ENCODE measurements at regions not wholly inside any gene's neighbourhood (a gene's known extent, or its start where the extent isn't known, plus 50 kb on each side); places are given as distances from the start of the nearest gene placed in this dataset.

DNA sequence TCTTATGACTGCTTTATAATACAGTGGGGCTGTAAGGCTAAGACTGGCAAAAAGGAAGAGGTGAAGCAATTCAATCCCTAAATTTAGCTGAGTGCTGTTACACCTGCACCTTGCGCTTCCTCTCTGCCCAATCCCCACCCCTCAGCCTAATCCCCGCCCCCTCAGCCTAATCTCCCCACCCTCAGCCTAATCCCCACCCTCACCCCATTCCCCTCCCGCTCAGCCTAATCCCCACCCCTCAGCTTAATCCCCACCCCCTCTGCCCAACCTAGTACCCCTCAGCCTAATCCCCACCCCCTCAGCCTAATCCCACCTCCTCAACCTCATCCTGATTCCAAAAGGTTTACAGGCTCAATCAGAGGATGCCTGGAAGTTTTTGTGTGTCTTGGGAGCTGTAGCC, 155.5 kb downstream of the PMP22 start:
- no peak for DNase-seq

DNA sequence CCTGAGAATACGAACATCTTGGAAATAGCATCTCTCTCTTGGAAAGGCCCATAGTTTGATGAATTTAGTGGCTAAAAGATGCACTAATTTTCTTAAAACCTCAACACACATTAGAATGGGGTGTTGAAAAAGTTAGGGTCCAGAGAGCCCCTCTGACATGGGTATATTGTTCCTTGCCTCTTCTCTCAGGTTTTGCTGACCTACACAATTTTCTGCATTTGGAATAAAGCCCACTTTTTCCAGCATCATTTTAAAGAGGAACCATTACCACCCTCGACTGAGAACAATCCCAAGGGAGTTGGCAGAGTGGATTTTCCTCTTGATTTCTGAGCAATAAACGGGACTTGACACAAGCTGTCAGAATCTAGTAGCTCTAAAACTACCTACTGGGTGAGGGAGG, 156.1 kb downstream of the PMP22 start:
- DNase-seq: no peak

DNA sequence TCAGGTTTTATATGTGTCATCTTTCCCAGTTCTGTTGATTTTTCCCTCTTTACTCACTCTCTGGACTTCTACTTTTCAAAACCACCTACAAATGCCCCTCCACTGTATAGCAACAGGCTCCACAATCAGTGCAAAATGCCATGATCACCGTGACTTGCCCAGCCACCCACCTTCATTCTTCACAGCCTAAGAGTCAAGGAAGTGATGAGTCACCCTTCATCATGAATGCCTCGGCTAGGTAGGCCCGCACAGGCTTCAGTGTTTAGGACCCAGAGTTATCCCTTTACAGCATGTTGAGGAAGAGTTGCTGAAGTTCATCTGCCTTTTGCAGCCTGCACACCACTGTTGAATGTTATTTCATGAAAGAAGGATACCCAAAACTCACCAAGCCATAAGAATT, 158.6 kb downstream of the PMP22 start:
- DNase-seq: no peak

DNA sequence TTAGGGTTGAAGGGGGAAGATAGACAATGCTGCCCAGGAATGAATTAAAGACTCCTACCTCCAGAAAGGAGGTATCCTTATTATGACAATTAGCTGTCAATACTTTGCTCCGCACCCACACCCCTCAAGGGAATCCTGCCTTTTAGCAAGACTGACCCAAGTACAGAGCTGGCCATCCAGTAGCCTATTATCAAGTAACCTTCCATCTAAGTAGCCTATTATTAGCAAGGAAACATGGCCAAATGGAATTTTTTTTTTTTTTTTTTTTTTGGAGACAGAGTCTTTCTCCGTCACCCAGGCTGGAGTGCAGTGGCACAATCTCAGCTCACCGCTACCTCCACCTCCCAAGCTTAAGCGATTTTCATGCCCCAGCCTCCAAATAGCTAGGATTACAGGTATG, 161.3 kb downstream of the PMP22 start:
- DNase-seq: no peak

DNA sequence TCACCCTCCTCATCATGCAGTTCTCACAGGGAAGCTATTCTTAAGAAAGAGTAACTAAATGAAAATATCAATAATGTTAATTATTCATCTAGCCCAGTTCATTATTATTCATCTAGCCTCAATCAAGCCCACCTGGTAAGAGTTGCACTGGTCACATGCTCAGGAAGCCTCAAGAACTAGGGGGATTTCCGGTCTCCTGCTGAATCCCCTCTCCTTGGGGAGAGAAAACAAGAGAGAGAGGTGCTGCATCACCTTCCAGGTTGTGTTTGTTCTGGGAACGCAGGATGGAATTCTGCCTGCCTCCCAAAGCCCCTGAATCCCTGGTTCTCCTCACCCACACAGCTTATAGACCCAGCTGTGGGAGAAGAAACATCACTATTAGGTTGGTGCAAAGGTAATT, 164.0 kb downstream of the PMP22 start:
- DNase-seq: no peak

DNA sequence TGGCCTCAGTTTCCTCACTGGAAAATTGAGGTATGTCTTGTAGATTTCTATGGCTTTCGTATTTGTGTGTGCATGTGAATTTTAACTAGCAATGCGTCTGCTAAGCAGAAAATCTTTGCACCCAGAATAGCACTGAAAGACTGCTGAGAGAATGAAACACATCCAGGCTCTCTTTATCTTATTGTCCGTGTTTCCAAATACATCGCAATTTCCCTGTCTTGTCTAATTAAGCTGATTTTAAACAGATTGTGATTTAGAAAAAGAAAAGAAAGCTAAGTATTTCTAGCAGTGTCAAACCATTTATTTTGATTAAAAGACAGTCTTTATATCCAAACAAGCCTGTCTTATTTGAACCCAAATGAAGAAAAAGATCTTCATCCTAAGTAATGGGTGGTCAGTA, 168.6 kb downstream of the PMP22 start:
- DNase-seq: no peak

DNA sequence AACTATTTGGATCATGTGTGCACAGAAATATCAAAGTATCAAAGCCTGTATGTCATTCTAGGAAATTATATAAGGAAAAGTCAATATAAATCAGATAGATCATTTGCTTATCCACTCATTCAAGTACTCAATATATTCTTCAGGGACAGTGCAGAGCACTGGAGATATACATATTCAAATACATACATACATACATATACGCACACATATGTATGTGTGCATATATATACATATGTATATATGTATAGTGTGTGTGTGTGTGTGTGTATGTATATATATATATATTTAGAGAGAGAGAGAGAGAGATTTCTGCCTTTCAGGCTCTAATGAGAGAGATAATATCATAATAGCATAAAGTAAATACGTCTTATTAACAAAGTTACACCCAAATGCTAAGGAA, 169.2 kb downstream of the PMP22 start:
- DNase-seq: no peak

DNA sequence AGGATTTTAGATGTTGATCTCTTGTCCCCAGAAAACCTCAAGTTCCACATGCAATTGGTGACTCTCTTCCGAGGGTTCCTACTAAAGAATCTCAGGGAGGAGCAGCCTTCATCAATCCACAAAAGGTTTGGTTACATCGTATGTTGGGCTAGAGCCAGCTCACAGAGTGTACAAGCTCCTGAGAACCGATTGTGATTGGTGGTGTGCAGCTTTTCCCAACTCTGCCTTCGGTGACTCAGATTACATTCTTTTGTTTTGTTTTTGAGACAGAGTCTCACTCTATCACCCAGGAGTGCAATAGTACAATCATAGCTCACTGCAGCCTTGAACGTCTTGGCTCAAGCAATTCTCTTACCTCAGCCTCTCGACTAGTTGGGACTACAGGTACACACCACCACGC, 172.4 kb downstream of the PMP22 start:
- no peak for DNase-seq

DNA sequence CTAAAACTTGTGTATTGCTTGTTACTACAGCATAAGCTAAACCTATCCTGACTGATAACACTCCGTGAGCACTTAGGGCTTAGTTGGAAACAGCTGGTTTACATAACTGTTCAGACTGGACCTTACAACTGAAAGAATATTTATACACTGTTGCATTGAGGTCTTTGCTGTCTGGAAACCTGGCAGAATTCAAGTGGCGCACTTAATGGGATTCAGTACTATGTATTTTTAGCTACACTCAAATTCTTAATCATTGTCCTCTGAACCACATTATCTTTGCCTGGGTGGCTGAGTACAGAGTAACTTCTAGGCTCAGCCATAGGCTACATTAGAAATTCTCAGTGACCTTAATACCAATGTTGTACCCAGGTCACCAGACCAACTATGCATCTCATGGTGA, 172.9 kb downstream of the PMP22 start:
- no peak for DNase-seq

DNA sequence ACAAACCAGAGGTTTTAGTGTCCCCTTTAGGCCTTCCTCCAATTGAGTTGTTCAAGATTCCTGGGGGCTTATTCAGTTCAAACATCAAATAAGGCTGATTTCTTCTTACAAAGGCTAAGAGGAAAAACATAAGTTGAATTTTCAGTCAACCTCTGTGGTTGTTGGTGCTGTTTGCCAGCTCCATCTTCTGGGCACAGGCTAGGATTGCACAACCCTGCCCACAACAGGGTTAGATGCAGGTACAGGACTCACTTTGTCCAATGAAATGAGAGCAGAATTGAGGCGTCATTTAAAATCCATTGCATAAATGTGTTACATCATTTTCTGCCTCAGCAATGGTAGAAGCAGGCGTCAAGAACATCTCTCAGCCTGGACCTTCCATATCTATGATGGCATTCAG, 173.3 kb downstream of the PMP22 start:
- no peak for DNase-seq

DNA sequence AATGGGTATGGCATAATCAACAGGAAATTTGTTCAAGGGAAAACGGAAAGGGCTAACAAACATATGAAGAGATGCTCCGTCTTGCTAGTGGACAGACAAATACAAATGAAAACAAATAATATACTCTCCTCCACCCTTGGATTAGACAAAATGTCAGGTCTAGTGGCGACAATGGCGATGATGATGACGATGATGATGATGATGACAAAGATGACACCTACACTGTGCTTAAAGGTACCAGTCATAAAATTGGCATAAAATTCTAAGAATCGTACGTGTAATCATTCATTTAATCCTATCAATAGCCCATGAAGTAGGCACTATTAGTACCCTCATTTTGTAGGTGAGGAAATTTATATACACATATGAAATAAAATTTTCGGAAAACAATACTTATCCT, 174.6 kb downstream of the PMP22 start:
- no peak for DNase-seq

DNA sequence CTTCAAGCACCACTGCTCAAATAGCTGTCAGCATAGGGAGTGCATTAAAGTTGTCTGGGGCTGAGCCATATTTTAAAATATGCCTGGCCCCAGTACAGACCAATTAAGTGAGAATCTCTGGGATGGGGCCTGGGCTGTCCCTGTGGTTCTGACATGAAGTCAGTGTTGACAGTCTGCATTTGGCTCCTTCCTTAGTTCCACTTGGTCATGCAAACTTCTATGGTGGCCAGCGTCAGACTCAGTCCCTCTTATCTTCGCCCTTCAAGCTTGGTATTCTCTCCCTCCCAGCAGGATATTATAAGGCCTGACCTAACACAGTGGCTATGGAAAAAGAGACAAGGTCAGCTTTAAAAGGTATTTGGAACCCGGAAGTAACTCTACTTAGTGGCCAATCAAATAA, 177.2 kb downstream of the PMP22 start:
- DNase-seq: no peak

DNA sequence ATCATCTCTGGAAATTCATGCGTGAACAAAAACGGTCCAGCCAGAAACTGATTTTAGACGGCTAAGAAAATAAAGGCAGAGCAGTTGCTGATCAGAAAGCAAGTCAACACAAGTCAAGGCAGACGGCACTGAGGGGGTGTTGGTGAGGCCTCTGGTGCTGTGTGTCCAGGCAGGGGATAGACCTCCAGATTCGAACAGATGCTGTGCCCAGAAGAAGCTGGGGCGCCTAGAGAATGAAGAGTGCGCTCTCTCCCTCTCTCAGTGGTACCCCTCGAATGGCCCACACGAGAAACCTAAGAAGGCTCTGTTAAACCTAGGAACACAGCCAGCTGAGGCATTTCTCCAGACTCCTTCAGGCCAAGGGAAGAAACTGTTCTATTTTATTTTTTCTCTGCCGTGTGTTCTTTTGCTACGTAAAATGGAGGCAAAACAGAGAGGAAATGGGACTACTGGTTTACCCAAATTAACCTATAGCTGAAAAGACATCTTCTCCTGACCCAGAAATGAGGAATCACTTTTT, 178.3 kb downstream of the PMP22 start:
- DNase-seq: no peak

DNA sequence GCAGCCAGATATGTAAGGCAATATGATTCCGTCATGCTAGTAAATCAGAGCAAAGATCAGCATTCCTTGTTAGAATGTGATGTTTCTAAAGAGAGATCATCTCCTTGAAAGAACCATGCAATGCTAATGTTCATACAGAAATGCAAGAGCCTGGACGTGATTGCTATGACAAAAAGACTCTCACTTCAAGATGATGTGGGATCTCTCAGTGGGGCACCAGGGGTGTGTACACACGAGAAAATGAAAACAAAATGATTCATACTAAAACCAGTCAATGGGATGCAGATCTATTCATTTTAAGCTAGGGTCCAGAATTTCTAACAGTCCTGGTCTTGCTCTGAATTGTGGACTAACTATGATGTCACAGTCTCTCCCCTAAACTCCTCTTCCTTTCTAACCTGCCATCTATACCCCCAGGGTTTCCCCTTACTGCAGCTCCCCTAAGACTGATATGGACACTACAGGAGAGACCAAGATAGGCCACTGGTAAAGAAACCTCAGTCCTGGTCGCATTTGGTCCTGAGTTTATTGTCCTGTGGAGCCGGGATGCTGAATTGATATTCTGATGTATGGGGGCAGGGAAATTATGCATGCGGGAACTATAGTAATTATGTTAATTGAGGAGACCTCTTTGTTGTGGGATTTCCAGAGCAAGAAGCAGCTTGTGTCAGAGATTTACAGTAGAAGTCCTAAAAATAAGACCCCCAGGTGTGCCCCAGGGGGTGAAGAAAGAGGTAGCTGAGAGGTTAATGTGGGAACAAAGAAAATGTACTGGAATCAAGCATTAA, 179.0 kb downstream of the PMP22 start:
- no peak for DNase-seq

DNA sequence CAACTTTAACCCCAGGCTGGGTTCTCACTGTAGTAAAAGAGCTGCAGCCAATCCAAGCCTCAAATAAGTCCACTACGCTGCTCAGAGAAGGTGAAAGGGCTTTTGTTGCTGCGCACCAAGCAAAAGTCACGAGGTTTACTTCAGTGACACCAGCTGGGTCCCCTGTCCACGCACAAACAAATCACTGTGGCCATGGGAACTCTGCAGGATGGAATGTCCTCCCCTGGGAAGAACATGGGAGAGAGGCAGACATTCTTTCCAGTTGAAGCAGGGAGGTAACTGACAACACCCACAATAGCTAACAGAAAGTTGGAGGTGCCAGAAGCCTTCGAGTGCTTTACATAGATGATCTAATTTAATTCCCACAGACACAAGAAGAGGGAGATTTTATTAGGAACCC, 181.9 kb downstream of the PMP22 start:
- no peak for DNase-seq

DNA sequence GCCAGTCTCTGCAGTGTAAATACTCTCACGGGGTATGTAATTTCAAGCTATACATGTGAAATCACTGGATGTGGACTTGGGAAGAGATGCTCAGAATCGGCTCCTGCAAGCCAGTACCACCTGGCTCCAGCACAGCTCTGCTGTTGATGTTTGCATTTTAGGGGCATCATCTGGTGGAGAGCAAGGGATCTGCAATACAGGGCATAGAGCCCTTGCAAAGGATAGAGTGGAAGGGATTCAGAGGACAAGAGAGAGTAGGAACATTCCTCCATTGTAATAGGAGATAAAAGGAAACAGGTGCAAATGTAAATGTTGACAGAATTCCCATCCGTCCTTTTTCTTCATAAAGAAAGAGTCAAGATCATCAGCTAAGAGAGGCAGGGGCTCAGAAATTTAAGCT, 184.1 kb downstream of the PMP22 start:
- no peak for DNase-seq

DNA sequence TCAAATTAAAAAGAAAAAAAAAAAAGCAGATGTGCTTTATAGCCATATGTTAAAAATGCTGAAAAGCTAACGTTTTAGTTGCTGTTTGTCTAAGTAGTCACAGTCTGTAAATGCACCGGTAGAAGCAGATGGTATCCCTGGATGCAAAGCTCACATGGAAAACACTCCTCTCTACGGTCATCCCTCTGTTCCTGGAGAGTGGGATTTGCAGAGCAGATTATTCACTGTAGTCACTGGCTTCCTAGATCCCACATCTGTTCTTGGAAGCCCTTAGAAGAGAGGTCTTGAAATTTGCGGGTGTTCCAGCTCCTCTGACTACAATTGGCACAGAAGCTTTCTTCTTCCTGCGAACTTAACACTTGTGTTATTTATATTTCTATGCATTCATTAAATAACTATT, 186.6 kb downstream of the PMP22 start:
- DNase-seq: no peak

DNA sequence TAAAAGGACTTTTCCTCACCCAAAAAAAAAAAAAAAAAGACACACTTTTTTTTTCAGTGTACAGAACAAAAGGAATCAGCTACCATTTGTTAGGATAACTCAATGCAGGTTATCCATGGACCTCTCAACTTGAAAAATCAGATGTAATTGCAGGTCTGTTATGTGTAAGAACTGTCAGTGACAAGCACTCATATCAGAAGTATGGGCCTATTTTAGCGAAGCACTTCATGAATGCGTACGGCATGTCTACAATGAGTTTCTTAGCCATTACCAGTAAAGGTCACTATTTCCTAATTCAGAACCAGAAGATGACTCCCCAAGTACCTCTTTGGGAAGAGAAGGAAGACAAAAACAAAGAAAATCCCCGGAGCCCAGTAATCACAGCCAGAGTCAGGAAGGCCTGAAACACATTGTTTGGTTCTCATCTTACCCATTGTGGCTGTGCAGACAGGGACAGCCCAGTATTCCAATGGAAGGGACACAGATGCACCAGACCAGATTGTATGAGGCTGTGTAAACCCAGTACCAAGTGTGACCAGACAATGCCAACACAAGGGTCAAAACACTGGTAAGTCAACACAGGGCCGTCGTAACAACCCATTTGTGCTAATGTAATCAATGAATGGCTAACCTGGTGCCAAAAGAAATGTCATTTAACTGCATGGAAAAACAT, 188.0 kb downstream of the PMP22 start:
- DNase-seq: no peak

DNA sequence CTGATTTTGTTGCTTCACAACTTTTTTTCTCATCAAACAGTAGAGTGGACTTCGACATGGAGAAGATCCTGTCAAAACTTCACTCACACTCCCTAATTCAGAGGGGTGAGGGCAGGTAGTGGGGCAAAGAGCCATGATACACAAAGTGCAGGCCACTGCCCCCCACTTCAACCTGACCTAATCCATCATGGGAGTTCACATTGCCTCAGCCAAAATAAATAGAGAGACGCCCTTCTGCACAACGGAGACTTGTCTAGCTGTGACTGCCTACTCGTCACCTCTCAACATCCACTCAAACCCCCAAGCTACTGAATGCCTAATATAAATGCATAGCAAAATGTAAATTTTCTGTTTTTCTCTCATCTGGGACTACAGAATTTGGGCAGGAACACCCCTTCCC, 213.2 kb downstream of the PMP22 start:
- no peak for DNase-seq

DNA sequence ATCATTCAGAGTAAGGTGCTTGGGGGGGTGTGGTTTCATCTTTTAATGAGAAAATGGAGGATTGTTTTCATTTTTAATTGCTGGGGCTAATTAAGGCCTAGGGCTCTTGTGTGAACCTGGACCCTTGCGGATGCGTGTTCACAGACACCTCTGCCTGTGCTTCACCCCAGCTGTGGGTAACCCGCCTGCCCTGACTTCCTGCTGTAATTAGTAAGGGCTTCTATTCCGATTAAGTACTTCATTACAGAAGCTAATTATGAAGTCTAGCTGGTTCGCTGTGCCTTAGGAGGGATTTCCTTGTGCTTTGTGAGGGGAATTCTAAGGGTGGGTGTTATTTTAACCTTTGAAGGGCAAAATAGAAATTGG, 215.3 kb downstream of the PMP22 start:
- no peak for DNase-seq

DNA sequence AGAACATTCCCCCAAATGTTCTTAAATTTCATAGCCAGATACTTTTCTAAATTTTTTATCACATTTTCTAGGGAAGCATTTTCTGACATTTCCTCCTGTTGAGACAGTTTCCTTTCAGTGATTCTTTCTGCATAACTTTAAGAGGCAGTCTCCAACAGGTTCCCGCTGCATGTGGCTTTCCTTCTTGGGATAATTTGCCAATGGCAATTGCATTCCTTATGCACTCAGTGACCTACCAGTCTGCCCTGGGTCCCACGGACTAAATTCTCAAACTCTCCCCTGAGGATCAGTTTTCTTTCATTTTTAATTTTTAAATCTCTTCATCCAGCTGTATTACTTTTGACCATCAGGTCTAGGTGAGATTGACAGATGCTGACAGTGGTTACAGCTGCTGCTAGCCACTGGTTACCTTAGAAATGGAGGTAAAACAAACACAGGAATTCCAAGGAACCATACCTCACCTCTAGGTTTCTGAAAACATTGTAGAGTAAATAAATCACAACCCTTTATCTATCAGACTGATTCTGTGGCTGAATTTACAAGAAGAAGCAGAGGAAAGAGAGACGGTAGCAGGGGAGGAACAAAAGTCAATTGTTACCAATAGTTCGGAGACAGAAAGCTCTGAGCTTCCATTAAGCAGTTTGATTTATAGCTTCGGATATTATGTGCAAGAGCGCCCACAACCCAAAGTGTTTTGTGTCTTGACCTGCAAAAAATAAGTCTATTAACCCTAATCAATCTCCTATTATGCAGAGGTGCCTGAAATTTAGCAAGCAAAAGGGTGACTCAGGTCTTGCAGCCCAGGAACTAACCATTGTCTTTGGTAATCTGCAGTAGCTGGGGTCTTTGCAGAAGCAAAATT, 216.0 kb downstream of the PMP22 start:
- DNase-seq: no peak

DNA sequence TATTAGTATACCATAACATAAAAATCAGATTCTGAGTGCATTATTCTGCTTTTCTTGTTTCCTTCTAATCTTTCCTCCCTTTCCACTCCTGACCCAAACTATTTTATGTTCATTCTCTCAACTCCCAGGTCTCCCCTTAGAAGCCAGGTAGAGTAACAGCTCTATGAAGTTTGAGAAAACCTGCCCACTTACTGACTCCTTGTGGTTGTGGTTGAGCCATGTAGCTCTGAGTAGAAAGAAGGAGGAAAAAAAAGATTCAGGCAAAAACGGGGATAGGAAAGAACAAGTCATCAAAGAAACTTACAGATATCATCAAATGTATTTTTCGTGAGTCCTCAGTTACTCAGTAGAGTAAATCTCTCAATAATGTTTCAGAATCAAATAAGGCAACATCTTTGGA, 216.7 kb downstream of the PMP22 start:
- no peak for DNase-seq

DNA sequence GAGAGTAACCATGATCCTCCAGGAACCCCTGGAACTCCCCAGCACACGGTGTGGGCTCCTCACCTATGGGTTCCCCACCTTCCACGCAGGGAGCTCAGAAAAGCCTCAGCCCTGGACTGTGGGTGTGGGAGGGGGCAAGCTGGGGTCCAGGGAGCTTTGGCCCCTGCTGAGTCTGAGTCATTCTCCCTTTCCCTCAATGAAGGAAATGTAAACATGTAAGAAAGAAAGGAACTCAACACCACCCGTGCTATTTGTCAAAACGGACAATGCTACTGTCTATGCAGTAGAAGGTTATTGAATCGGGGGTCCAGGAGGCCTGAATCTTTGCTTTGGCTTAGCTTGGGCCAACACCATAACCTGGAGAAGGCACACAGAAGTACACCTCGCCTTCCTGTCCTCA, 222.8 kb downstream of the PMP22 start:
- no peak for DNase-seq

Data from C1 segment of cervical spinal cord (tissue), 14 donors.